Neural crest cell (in vitro differentiated cells): ENCODE measurements at regions not wholly inside any gene's neighbourhood (a gene's known extent, or its start where the extent isn't known, plus 50 kb on each side); places are given as distances from the start of the nearest gene placed in this dataset.

ENCODE experiments used
- DNase-seq: peaks from one replicate; pipeline ENCODE4 v3.0.0; 2021; ENCODE audit warnings: low read depth, mixed read lengths, low spot score
- H3K27ac Mint-ChIP-seq: one replicate; pipeline ENCODE4 v1.8.0; 2021; ENCODE audit warnings: mild to moderate bottlenecking, mixed read lengths; ENCODE audit not compliant: unreplicated experiment
- H3K27me3 Mint-ChIP-seq: 2 replicates; pipeline ENCODE4 v1.8.0; 2021; ENCODE audit warnings: low read depth, mild to moderate bottlenecking, mixed read lengths
- H3K36me3 Mint-ChIP-seq: 2 replicates; pipeline ENCODE4 v1.8.0; 2021; ENCODE audit warnings: low read depth, mild to moderate bottlenecking, mixed read lengths
- H3K4me1 Mint-ChIP-seq: 2 replicates; pipeline ENCODE4 v1.8.0; 2021; ENCODE audit warnings: mixed read lengths
- H3K4me3 Mint-ChIP-seq: one replicate; pipeline ENCODE4 v1.8.0; 2021; ENCODE audit warnings: mild to moderate bottlenecking, mixed read lengths
- H3K9me3 Mint-ChIP-seq: 2 replicates; pipeline ENCODE4 v1.8.0; 2021; ENCODE audit warnings: mixed read lengths
- CTCF ChIP-seq: fragments of 200-600 bp; sonication (generic); conservative IDR thresholded peaks from 2 replicates; pipeline ENCODE4 v1.5.0; 2021; ENCODE audit warnings: antibody characterized with exemption, mild to moderate bottlenecking

DNA sequence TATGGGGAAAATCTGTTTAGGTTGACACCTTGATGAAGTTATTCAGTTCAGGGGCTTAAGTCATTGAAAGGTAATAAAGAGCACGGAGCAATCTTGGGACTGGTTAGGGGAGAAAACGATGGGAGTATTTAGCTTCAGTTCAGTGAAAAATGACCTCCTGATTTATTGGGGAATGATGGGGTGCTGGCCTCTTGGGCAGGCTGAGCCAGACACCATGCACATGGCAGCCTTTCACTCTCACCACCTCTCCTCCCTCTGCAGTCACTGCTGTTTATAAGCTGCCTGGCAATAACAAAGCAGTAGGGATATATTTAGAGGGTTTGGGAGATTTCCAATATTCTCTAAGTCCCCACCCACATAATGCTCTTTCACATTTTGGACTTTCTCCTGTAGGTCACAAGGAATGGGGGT lies 140.5 kb upstream of the HS3ST2 start:
- no peak overlapping the region for H3K27ac Mint-ChIP-seq
- TF ChIP-seq CTCF, result no peak
- H3K9me3 Mint-ChIP-seq, result no peaks in the 10 kb centered on the region
- no peak overlapping the region for H3K4me3 Mint-ChIP-seq
- H3K36me3 Mint-ChIP-seq, result no peaks in the 10 kb centered on the region
- H3K27me3 Mint-ChIP-seq, result peaks cover 3% of the 10 kb centered on the region
- H3K4me1 Mint-ChIP-seq, result no peaks in the 10 kb centered on the region
- DNase-seq, result no peak

- Mint-ChIP-seq H3K36me3 (no peaks in the 10 kb centered on the region), H3K27ac (no peak overlapping the region), H3K4me1 (no peaks in the 10 kb centered on the region), H3K4me3 (no peak overlapping the region), H3K27me3 (peaks cover 3% of the 10 kb centered on the region), H3K9me3 (no peaks in the 10 kb centered on the region)
- TF ChIP-seq CTCF, result no peak
- DNase-seq, result no peak
These were observed 139.2 kb upstream of the HS3ST2 start for GRCh38 chr16:22674832-22675191.

DNA sequence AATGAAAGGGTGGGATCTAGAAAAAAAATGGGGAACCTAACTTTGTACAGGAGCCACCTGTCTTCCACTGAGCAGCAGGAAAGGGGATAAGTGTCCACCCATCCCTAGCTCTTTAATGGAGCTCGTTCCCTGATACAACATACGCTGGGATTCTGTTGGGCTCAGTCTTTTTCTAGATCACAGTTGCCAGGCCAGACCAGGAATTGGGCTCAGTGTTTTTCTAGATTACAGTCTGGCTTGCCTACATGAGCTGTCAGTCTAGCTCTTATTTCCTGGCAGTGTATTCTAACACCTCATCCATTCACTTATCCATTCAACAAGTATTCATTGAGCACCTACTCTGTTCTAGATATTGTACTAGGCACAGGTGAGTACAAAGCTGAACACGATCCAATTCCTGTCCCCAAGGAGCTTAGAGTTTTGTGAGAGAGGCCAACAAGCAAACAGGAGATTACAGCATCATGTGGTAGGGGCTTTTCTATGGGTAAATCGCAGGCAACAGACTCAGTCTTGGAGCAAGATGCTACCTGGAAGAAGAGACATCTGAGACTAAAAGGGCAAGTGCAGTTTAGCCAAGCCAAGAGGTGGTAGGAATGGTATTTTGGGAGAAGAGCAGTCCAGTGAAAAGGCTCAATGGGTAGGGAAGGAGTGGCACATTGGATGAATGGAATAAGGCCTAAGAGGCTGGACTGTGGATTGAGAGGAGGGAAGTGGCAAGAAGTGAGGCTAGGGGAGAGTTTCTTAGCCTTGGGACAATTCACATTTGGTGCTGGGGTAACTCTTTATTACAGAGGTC lies 138.0 kb upstream of the HS3ST2 start:
- no peak overlapping the region for H3K27ac Mint-ChIP-seq
- no peaks in the 10 kb centered on the region for H3K4me1 Mint-ChIP-seq
- no peaks in the 10 kb centered on the region for H3K9me3 Mint-ChIP-seq
- peaks cover 3% of the 10 kb centered on the region for H3K27me3 Mint-ChIP-seq
- no peak for DNase-seq
- H3K36me3 Mint-ChIP-seq, result no peaks in the 10 kb centered on the region
- TF ChIP-seq CTCF, result no peak
- H3K4me3 Mint-ChIP-seq, result no peak overlapping the region

DNA sequence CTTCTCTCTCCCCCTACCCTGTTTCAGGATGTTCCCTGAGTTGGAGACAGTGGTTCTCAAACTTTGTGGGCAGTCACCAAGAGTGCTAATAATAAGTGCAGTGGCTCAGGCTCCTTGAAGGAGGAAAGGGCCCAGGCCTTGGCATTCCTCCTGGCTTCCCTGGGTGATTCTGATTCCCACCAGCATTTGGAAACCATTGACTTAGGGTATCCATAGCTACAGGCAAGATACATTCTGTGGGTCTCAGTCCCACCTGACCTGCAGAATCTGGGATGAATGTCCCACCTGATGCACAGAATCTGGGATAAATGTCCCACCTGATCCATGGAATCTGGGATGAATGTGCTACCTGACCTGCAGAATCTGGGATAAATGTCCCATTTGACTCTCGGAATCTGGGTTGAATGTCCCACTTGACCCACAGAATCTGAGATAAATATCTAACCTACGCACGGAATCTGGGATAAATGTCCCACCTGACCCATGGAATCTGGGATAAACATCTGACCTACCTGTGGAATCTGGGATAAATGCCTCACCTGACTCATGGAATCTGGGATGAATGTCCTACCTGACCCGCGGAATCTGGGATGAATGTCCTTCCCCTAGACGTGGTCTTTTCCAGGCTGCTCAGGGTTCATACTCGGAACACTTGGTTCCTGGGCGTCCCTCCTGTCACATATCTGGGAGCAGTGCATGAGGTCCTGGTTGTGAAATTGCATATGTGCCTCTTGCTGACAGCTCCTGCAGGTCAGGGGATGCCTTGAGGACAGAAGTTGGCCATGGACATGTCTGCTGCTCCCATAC lies 136.7 kb upstream of the HS3ST2 start:
- H3K9me3 Mint-ChIP-seq, result no peaks in the 10 kb centered on the region
- no peak overlapping the region for H3K4me3 Mint-ChIP-seq
- H3K27me3 Mint-ChIP-seq, result peaks cover 7% of the 10 kb centered on the region
- no peaks in the 10 kb centered on the region for H3K36me3 Mint-ChIP-seq
- TF ChIP-seq CTCF, result no peak
- no peak overlapping the region for H3K27ac Mint-ChIP-seq
- no peaks in the 10 kb centered on the region for H3K4me1 Mint-ChIP-seq
- DNase-seq, result no peak

- no peak overlapping the region for H3K27ac Mint-ChIP-seq
- no peak for DNase-seq
- no peak for TF ChIP-seq CTCF
- no peaks in the 10 kb centered on the region for H3K9me3 Mint-ChIP-seq
- no peaks in the 10 kb centered on the region for H3K36me3 Mint-ChIP-seq
- H3K4me1 Mint-ChIP-seq, result no peaks in the 10 kb centered on the region
- H3K27me3 Mint-ChIP-seq, result peaks cover 7% of the 10 kb centered on the region
- H3K4me3 Mint-ChIP-seq, result no peak overlapping the region
These were observed 135.7 kb upstream of the HS3ST2 start for GRCh38 chr16:22678311-22678710.
